Mesenchymal stem cell (in vitro differentiated cells and primary cell): ENCODE measurements at regions not wholly inside any gene's neighbourhood (a gene's known extent, or its start where the extent isn't known, plus 50 kb on each side); places are given as distances from the start of the nearest gene placed in this dataset.
A peak's percentile ranks its signal among the peaks of the same experiment; 100 is the strongest.
"Not testable (repeated sequence)": the region's sequence is repeated elsewhere in the genome, so short reads cannot be mapped to it uniquely, and the experiment has no call there.

ENCODE experiments used
- DNase-seq: peaks from one replicate; pipeline ENCODE4 v3.0.0-alpha.2; 2013
- H2AFZ ChIP-seq: one replicate; pipeline ENCODE4 v1.6.1; 2013; ENCODE audit warnings: low read depth, mild to moderate bottlenecking, control low read depth, inconsistent platforms, low read length, moderate library complexity
- H2AK5ac ChIP-seq: 2 replicates; pipeline ENCODE4 v1.6.1; 2013; ENCODE audit warnings: low read length, moderate library complexity, mild to moderate bottlenecking, inconsistent platforms; ENCODE audit not compliant: severe bottlenecking
- H2BK120ac ChIP-seq: one replicate; pipeline ENCODE4 v1.6.1; 2013; ENCODE audit warnings: low read depth, mild to moderate bottlenecking, inconsistent platforms, low read length, moderate library complexity
- H2BK12ac ChIP-seq, 2 experiments: one replicate each; pipeline ENCODE4 v1.6.1; 2013; ENCODE audit warnings: inconsistent platforms in 2 of 2, low read length in 2 of 2, mild to moderate bottlenecking in 2 of 2, moderate library complexity in 2 of 2, control low read depth in 1 of 2
- H2BK15ac ChIP-seq: one replicate; pipeline ENCODE4 v1.6.1; 2013; ENCODE audit warnings: mild to moderate bottlenecking, low read depth, inconsistent platforms; ENCODE audit not compliant: poor library complexity, severe bottlenecking
- H2BK5ac ChIP-seq: 2 replicates; pipeline ENCODE4 v1.6.1; 2013; ENCODE audit warnings: low read depth, mild to moderate bottlenecking, low read length, control low read depth, inconsistent platforms; ENCODE audit not compliant: poor library complexity, severe bottlenecking
- H3K14ac ChIP-seq, 2 experiments: one replicate each; pipeline ENCODE4 v1.6.1; 2013; ENCODE audit warnings: inconsistent platforms in 2 of 2, low read length in 2 of 2, control low read depth in 1 of 2, mild to moderate bottlenecking in 1 of 2, moderate library complexity in 1 of 2
- H3K18ac ChIP-seq, 2 experiments: one replicate each; pipeline ENCODE4 v1.6.1; 2013; ENCODE audit warnings: inconsistent platforms in 2 of 2, low read length in 2 of 2, control low read depth in 1 of 2, low read depth in 1 of 2, mild to moderate bottlenecking in 1 of 2
- H3K23ac ChIP-seq, 2 experiments: one replicate each; pipeline ENCODE4 v1.6.1; 2013; ENCODE audit warnings: inconsistent platforms in 2 of 2, low read length in 2 of 2, mild to moderate bottlenecking in 2 of 2, moderate library complexity in 2 of 2, control low read depth in 1 of 2
- H3K27ac ChIP-seq: 2 replicates; pipeline ENCODE4 v1.5.1; 2013; ENCODE audit warnings: mild to moderate bottlenecking, moderate library complexity, low read length, control low read depth, inconsistent platforms; ENCODE audit not compliant: poor library complexity, severe bottlenecking
- H3K27me3 ChIP-seq, 2 experiments: 2 replicates each; pipeline versions ENCODE4 v1.6.1 to v1.7.0; 2013; ENCODE audit warnings: low read length in 2 of 2, mild to moderate bottlenecking in 2 of 2, moderate library complexity in 2 of 2, control low read depth in 1 of 2, inconsistent platforms in 1 of 2; ENCODE audit not compliant: control insufficient read depth in 1 of 2, insufficient read depth in 1 of 2
- H3K36me3 ChIP-seq, 2 experiments: 2 replicates each; pipeline versions ENCODE4 v1.6.1 to v1.7.0; 2013; ENCODE audit warnings: low read length in 2 of 2, control low read depth in 1 of 2, inconsistent platforms in 1 of 2, low read depth in 1 of 2, mild to moderate bottlenecking in 1 of 2; ENCODE audit not compliant: insufficient read depth in 2 of 2, control insufficient read depth in 1 of 2
- H3K4ac ChIP-seq, 2 experiments: one replicate each; pipeline ENCODE4 v1.6.1; 2013; ENCODE audit warnings: inconsistent platforms in 2 of 2, low read length in 2 of 2, mild to moderate bottlenecking in 2 of 2, moderate library complexity in 2 of 2, control low read depth in 1 of 2, low read depth in 1 of 2
- H3K4me1 ChIP-seq: 2 replicates; pipeline ENCODE4 v1.6.1; 2013; ENCODE audit warnings: low read depth, low read length, control low read depth; ENCODE audit not compliant: control insufficient read depth, insufficient read depth
- H3K4me2 ChIP-seq: 2 replicates; pipeline ENCODE4 v1.6.1; 2013; ENCODE audit warnings: low read length, mild to moderate bottlenecking, inconsistent platforms; ENCODE audit not compliant: poor library complexity, severe bottlenecking
- H3K4me3 ChIP-seq, 2 experiments: 2 replicates each; pipeline versions ENCODE4 v1.5.1 to v1.7.0; 2013; ENCODE audit warnings: low read length in 2 of 2, mild to moderate bottlenecking in 2 of 2, control low read depth in 1 of 2, low read depth in 1 of 2; ENCODE audit not compliant: insufficient read depth in 1 of 2
- H3K79me1 ChIP-seq: replicated peaks from 2 replicates; pipeline ENCODE4 v1.6.1; 2013; ENCODE audit warnings: mild to moderate bottlenecking, control low read depth, low read length, inconsistent platforms; ENCODE audit not compliant: poor library complexity, severe bottlenecking
- H3K9ac ChIP-seq: 2 replicates; pipeline ENCODE4 v1.7.0; 2013; ENCODE audit warnings: mild to moderate bottlenecking, low read length, moderate library complexity
- H3K9me3 ChIP-seq: 2 replicates; pipeline ENCODE4 v1.7.0; 2013; ENCODE audit warnings: mild to moderate bottlenecking, low read length; ENCODE audit not compliant: control insufficient read depth
- H4K8ac ChIP-seq: one replicate; pipeline ENCODE4 v1.6.1; 2013; ENCODE audit warnings: inconsistent platforms, mild to moderate bottlenecking, low read length, moderate library complexity
- H4K91ac ChIP-seq: one replicate; pipeline ENCODE4 v1.6.1; 2013; ENCODE audit warnings: mild to moderate bottlenecking, low read length, inconsistent platforms
- WGBS: methylation state at CpG from one replicate; pipeline ENCODE4 v1.1.7; 2013; ENCODE audit warnings: mixed read lengths; 5-methylcytosine and 5-hydroxymethylcytosine counted together

DNA sequence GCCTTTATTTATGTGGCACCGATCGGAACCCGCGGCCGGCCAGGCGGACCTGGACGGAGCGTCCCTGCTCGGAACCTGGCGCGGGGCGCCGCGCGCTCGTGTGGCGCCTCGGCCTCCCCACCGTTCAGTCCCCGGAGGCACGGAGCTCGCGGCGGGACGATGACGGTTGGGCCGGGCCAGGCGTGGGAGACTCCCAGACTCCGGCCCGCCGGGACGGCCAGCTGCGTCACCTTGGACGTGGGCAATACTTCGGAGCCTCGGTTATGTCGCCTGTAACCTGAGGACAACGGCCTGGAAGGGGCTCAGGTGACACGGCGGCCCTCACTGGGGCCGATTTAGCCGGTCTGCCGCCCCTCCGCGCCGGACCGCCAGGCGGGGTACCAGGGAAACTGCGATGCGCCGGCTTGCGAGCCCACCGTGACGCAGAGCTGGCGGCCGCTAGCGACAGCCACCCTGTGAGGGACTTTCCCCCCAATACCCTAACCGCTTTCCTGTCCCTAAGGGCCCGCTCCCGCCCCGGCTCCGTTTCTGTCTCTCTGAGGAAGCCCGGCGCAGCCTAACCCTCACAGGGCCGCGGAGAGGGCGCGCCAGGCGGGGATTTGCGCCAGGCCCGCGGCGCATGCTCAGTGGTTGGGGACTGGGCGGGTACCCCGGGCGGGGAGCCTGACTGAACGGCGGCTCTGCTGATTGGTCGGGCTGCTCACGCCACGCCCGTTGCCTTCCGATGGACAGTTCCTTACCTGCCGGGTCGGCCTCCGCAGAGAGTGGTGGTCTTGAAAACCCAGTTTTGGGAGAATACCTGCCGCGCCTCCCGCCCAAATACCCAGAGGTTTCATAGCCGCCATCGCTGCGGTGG, 109.5 kb upstream of the DOCK9 start:
- Histone ChIP-seq H3K4me2 (peak overlapping the region; percentile 93), H3K23ac (peak overlapping the region in 1 of 2 experiments; percentile 72), H4K8ac (peak overlapping the region; percentile 77), H3K27me3 (no peaks in the 10 kb centered on the region), H2BK12ac (peak overlapping the region in 1 of 2 experiments; percentile 76), H3K27ac (no peak overlapping the region), H3K79me1 (peaks cover 8% of the 10 kb centered on the region), H3K36me3 (no peaks in the 10 kb centered on the region), H2BK120ac (peak overlapping the region; percentile 73), H3K4me3 (peak overlapping the region; percentile 74 to 88), H3K9me3 (no peaks in the 10 kb centered on the region), H3K14ac (peak overlapping the region in 1 of 2 experiments; percentile 97), H3K4me1 (peaks cover 18% of the 10 kb centered on the region), H2AK5ac (no peak overlapping the region), H3K18ac (peak overlapping the region; percentile 77 to 88), H2BK15ac (peak overlapping the region; percentile 12), H4K91ac (peak overlapping the region; percentile 87), H2BK5ac (no peak overlapping the region), H3K9ac (peak overlapping the region; percentile 84), H2AFZ (peak overlapping the region; percentile 98), H3K4ac (peak overlapping the region; percentile 24 to 88)
- under 1% methylated on average over 89 of the region's 92 CpGs for WGBS
- DNase-seq: peak; percentile 87

DNA sequence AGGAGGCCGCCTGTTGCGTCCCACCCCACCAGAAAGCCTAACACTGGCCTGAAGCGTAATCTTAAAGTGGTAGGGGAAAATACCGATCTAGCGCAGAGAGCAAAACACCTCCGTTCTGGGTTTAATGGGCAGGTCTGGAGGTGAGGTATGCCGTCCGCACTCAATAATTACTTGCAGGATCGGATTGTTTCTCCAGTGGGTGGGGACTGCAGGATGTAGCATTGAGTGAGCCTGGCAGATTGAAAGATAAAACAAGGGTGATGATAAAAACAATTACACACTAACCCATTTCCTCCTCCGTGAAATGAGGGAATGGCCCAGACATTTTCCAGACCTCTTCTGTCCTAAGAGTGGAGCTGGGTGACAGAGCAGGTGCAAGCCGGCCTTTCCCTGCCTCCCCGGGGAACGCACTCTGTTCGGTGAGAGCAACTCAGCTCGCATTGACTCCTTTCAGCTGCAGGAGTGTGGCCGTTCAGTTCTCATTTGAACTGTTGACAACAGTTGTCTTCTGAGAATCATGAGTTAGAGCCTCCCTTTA, 110.2 kb upstream of the DOCK9 start:
- Histone ChIP-seq H3K4me3 (peak overlapping the region; percentile 74 to 88), H2AK5ac (no peak overlapping the region), H2AFZ (peak overlapping the region; percentile 97), H4K91ac (no peak overlapping the region), H2BK15ac (no peak overlapping the region), H3K23ac (peak overlapping the region in 1 of 2 experiments; percentile 26), H3K18ac (peak overlapping the region; percentile 65 to 88), H3K14ac (peak overlapping the region in 1 of 2 experiments; percentile 92), H2BK5ac (no peak overlapping the region), H3K4me1 (peaks cover 18% of the 10 kb centered on the region), H3K4me2 (peak overlapping the region; percentile 93), H3K9me3 (no peaks in the 10 kb centered on the region), H2BK120ac (no peak overlapping the region), H3K79me1 (peaks cover 8% of the 10 kb centered on the region), H3K9ac (peak overlapping the region; percentile 84), H3K36me3 (no peaks in the 10 kb centered on the region), H3K27ac (no peak overlapping the region), H3K27me3 (no peaks in the 10 kb centered on the region), H2BK12ac (peak overlapping the region in 1 of 2 experiments; percentile 83), H3K4ac (no peak overlapping the region), H4K8ac (peak overlapping the region; percentile 10)
- WGBS: 16% methylated on average over 15 of the region's 16 CpGs
- no peak for DNase-seq

DNA sequence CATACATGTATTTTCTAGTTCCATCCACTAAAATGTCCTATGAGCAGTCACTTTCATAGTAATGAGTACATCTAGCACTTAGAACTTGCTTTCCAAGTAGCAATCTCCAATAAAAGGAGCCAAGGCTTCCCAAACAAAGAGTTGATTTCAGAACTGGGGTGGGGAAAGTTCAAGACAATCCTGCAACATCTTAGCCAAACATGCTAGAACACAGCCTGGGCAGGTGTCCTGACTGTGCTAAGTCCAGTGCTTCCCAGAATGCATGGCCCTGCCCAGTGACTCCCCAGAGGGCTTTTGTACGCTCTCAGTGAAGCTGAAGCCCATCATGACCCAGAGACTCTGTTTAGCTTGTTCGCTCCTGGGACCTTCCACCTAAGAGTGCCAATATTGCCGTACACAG, 106.7 kb upstream of the UBAC2 start:
- H3K27ac ChIP-seq: no peak overlapping the region
- H4K91ac ChIP-seq: no peak overlapping the region
- H3K4me1 ChIP-seq: no peaks in the 10 kb centered on the region
- H3K23ac ChIP-seq: no peak overlapping the region
- no peak overlapping the region for H2BK12ac ChIP-seq
- no peak overlapping the region for H2BK15ac ChIP-seq
- no peak overlapping the region for H3K9ac ChIP-seq
- no peak overlapping the region for H3K18ac ChIP-seq
- no peaks in the 10 kb centered on the region for H3K79me1 ChIP-seq
- H3K36me3 ChIP-seq: no peaks in the 10 kb centered on the region
- no peak overlapping the region for H3K4ac ChIP-seq
- H3K4me2 ChIP-seq: no peak overlapping the region
- H2BK120ac ChIP-seq: no peak overlapping the region
- H2AFZ ChIP-seq: no peak overlapping the region
- no peak overlapping the region for H3K4me3 ChIP-seq
- H3K14ac ChIP-seq: no peak overlapping the region
- DNase-seq: no peak
- H2AK5ac ChIP-seq: no peak overlapping the region
- no peak overlapping the region for H2BK5ac ChIP-seq
- H3K9me3 ChIP-seq: no peaks in the 10 kb centered on the region
- H3K27me3 ChIP-seq: peaks cover 0 to 5% of the 10 kb centered on the region in 2 experiments
- H4K8ac ChIP-seq: no peak overlapping the region
- WGBS: 84% methylated on average over 1 of the region's 3 CpGs

DNA sequence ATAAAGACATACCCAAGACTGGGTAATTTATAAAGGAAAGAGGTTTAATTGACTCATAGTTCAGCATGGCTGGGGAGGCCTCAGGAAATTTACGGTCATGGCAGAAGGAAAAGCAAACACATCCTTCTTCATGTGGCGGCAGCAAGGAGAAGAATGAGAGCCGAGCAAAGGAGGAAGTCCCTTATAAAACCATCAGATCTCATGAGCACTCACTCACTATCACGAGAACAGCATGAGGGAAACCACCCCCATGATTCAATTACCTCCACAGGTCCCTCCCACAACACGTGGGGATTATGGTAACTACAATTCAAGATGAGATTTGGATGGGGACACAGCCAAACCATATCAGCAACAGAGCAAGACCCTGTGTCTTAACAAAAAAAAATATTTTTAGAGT, 98.8 kb upstream of the UBAC2 start:
- H3K27ac ChIP-seq, H2BK12ac ChIP-seq, H2BK15ac ChIP-seq, H3K4me2 ChIP-seq, H4K8ac ChIP-seq, H2AFZ ChIP-seq, H3K4me1 ChIP-seq, H3K4ac ChIP-seq, H3K23ac ChIP-seq, H3K36me3 ChIP-seq, H3K4me3 ChIP-seq, H3K14ac ChIP-seq, H2BK120ac ChIP-seq, H3K9me3 ChIP-seq, H3K18ac ChIP-seq, H3K79me1 ChIP-seq, H4K91ac ChIP-seq, H2BK5ac ChIP-seq, DNase-seq, H2AK5ac ChIP-seq, H3K9ac ChIP-seq: not testable (repeated sequence)
- peaks cover 0 to 15% of the 10 kb centered on the region in 2 experiments for H3K27me3 ChIP-seq
- 57% methylated on average over 2 of the region's 5 CpGs for WGBS
